GM19397 (cell line): ENCODE measurements at regions not wholly inside any gene's neighbourhood (a gene's known extent, or its start where the extent isn't known, plus 50 kb on each side); places are given as distances from the start of the nearest gene placed in this dataset.

Experiments
- ATAC-seq: cut with Tn5 transposase; IDR thresholded peaks from one replicate; pipeline ENCODE4 v1.9.1; 2021; ENCODE audit warnings: mild to moderate bottlenecking, moderate library complexity; ENCODE audit not compliant: unreplicated experiment

GRCh38 chr2:67650291-67651133, 253.4 kb downstream of the ETAA1 start:
- no peak for ATAC-seq

- ATAC-seq, result no peak
Measured at GRCh38 chr2:67651565-67651964, 254.4 kb downstream of the ETAA1 start.

GRCh38 chr2:67652679-67653078, 255.5 kb downstream of the ETAA1 start:
- no peak for ATAC-seq

GRCh38 chr2:67656875-67657274, 259.7 kb downstream of the ETAA1 start:
- no peak for ATAC-seq

GRCh38 chr2:67658820-67659219, 261.7 kb downstream of the ETAA1 start:
- no peak for ATAC-seq

- ATAC-seq, result no peak
Measured at GRCh38 chr2:67660015-67660602, 263.0 kb downstream of the ETAA1 start.

- no peak for ATAC-seq
Measured at GRCh38 chr2:67660871-67661270, 263.7 kb downstream of the ETAA1 start.

GRCh38 chr2:67662222-67662621, 265.1 kb downstream of the ETAA1 start:
- ATAC-seq, result no peak

GRCh38 chr2:67663776-67664175, 266.6 kb downstream of the ETAA1 start:
- no peak for ATAC-seq

- ATAC-seq, result no peak
Measured at GRCh38 chr2:67666386-67667053, 269.4 kb downstream of the ETAA1 start.

- ATAC-seq, result no peak
Measured at GRCh38 chr2:67667054-67667908, 270.1 kb downstream of the ETAA1 start.

- no peak for ATAC-seq
Measured at GRCh38 chr2:67668538-67668937, 271.4 kb downstream of the ETAA1 start.

- no peak for ATAC-seq
Measured at GRCh38 chr2:67669168-67669567, 272.0 kb downstream of the ETAA1 start.

- no peak for ATAC-seq
Measured at GRCh38 chr2:67669766-67670165, 272.6 kb downstream of the ETAA1 start.

GRCh38 chr2:67670747-67671183, 273.6 kb downstream of the ETAA1 start:
- ATAC-seq, result no peak

GRCh38 chr2:67671464-67672450, 274.6 kb downstream of the ETAA1 start:
- ATAC-seq, result no peak

- ATAC-seq, result no peak
Measured at GRCh38 chr2:67674668-67675067, 277.5 kb downstream of the ETAA1 start.

- ATAC-seq, result no peak
Measured at GRCh38 chr2:67684991-67685390, 287.9 kb downstream of the ETAA1 start.

- ATAC-seq, result no peak
Measured at GRCh38 chr2:67686254-67686653, 289.1 kb downstream of the ETAA1 start.

GRCh38 chr2:67689186-67689585, 292.1 kb downstream of the ETAA1 start:
- ATAC-seq, result no peak
